Naive thymus-derived CD8-positive, alpha-beta T cell (primary cell): ENCODE measurements at regions not wholly inside any gene's neighbourhood (a gene's known extent, or its start where the extent isn't known, plus 50 kb on each side); places are given as distances from the start of the nearest gene placed in this dataset.
"Not testable (repeated sequence)": the region's sequence is repeated elsewhere in the genome, so short reads cannot be mapped to it uniquely, and the experiment has no call there.

ENCODE experiments used
- ATAC-seq, 2 donors: fragments of 150-1000 bp; cut with Tn5 transposase in 1 of 2; sonication (Bioruptor Pico), chemical (Tn5 transposase) in 1 of 2; 1 replicate in 1 of 2; 2 replicates in 1 of 2; pipeline ENCODE4 v1.10.0; 2021; ENCODE audit warnings: mild to moderate bottlenecking in 2 of 2, moderate library complexity in 2 of 2
- POLR2A ChIA-PET: fragments of 350-600 bp; sonication (Branson Sonifier 250); formaldehyde crosslinking; loops from one replicate; lab custom pipeline; 2021; ENCODE audit warnings: antibody characterized with exemption; lab: Charles Lee
- DNase-seq, 10 donors: peaks; one replicate each; pipeline versions ENCODE4 v3.0.0 to v3.0.0-alpha.2; 2020 to 2022
- H3K27ac Mint-ChIP-seq, 10 donors: one replicate each; pipeline ENCODE4 v1.8.0; 2020 to 2022; ENCODE audit warnings: mild to moderate bottlenecking in 10 of 10, mixed read lengths in 10 of 10, moderate library complexity in 4 of 10, inconsistent platforms in 1 of 10
- H3K27me3 Mint-ChIP-seq, 5 donors: one replicate each; pipeline ENCODE4 v1.8.0; 2021 to 2022; ENCODE audit warnings: mixed read lengths in 5 of 5
- H3K36me3 Mint-ChIP-seq, 3 donors: one replicate each; pipeline ENCODE4 v1.8.0; 2020 to 2022; ENCODE audit warnings: mixed read lengths in 3 of 3, mild to moderate bottlenecking in 2 of 3, inconsistent platforms in 1 of 3
- H3K4me1 Mint-ChIP-seq, 4 donors: one replicate each; pipeline ENCODE4 v1.8.0; 2021 to 2022; ENCODE audit warnings: mixed read lengths in 4 of 4
- H3K4me3 Mint-ChIP-seq, 10 donors: one replicate each; pipeline ENCODE4 v1.8.0; 2020 to 2022; ENCODE audit warnings: mild to moderate bottlenecking in 10 of 10, mixed read lengths in 10 of 10, moderate library complexity in 6 of 10, inconsistent platforms in 1 of 10
- H3K9me3 Mint-ChIP-seq, 9 donors: one replicate each; pipeline ENCODE4 v1.8.0; 2020 to 2022; ENCODE audit warnings: mixed read lengths in 9 of 9, mild to moderate bottlenecking in 3 of 9, inconsistent platforms in 1 of 9, moderate library complexity in 1 of 9

- H3K36me3 Mint-ChIP-seq: no peaks in the 10 kb centered on the region
- ATAC-seq: no peak
- H3K9me3 Mint-ChIP-seq: peaks cover 0 to 6% (median 0%) of the 10 kb centered on the region in 9 donors
- H3K4me1 Mint-ChIP-seq: peaks cover 0 to 2% (median 0%) of the 10 kb centered on the region in 4 donors
- DNase-seq: no peak
- H3K4me3 Mint-ChIP-seq: no peak overlapping the region
- H3K27me3 Mint-ChIP-seq: peaks cover 0 to 4% (median 0%) of the 10 kb centered on the region in 5 donors
- H3K27ac Mint-ChIP-seq: no peak overlapping the region
- POLR2A ChIA-PET: no interaction called here
Measured at GRCh38 chr5:17076272-17076671, 140.2 kb upstream of the MYO10 start.

DNA sequence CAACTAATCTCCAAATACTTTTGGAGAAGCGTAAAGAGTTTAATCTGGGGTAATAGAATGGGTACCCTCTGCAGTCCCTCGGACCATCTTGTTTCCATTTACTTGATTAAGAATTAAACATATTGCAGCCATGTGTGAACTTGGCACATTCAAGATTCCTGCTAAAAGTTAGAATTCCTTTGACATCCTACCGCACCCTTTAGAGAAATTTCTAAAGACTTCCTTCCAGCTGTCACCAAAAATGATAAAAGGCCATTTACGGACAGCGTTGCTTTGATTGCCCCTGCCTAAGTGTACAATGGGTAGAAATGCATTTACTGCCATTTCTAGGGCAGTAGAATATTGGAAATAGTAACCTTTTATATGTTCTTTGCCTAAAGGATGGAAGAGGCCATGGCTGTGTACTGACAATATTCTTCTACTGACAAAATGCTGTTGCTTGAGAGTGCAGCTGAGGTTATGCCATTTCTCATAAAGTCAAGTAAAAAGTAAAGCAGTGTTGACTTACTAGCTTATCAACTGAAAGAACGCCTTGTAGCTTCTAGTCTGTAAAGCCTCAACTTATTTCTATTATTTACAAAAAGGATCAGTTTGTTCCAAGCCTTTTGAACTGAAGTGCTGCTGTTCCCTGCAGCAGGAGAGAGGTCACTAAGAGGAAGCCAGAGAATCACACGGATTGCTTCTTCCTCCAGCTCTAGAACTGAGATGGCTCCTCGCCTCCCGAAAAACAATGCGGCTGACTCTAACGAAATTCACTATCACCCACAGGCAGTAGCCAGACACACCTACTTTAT is 139.8 kb upstream of the BASP1 start:
- H3K36me3 Mint-ChIP-seq: no peaks in the 10 kb centered on the region
- peaks cover 0 to 2% (median 0%) of the 10 kb centered on the region in 4 donors for H3K4me1 Mint-ChIP-seq
- peaks cover 0 to 4% (median 0%) of the 10 kb centered on the region in 5 donors for H3K27me3 Mint-ChIP-seq
- no peak for ATAC-seq
- POLR2A ChIA-PET: no interaction called here
- no peak overlapping the region for H3K4me3 Mint-ChIP-seq
- peaks cover 0 to 6% (median 0%) of the 10 kb centered on the region in 9 donors for H3K9me3 Mint-ChIP-seq
- no peak for DNase-seq
- no peak overlapping the region for H3K27ac Mint-ChIP-seq

DNA sequence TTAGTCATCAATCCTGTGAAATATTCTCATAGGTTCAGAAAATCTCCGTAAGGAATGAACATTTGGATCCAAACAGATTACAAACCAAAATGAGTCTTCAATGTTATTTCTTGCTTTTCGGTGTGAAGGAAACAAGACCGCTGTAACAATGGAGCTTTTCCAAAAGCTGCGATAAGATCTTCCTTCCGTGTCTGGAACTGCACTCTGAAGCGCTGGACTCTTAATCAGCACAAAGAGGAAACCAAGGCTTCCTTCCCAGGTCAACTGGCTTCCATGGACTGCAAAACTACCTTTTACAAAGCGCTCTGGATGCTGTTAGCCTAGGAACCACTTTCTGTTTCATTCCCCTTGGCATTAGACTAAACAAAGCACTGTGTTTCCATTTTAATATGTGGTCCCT is 137.9 kb upstream of the BASP1 start:
- peaks cover 0 to 6% (median 0%) of the 10 kb centered on the region in 5 donors for H3K27me3 Mint-ChIP-seq
- DNase-seq (no peak), ATAC-seq (no peak)
- no peak overlapping the region for H3K4me3 Mint-ChIP-seq
- H3K4me1 Mint-ChIP-seq: peaks cover 0 to 2% (median 0%) of the 10 kb centered on the region in 4 donors
- no peak overlapping the region for H3K27ac Mint-ChIP-seq
- H3K36me3 Mint-ChIP-seq: no peaks in the 10 kb centered on the region
- POLR2A ChIA-PET: no interaction called here
- peaks cover 0 to 4% (median 0%) of the 10 kb centered on the region in 9 donors for H3K9me3 Mint-ChIP-seq

GRCh38 chr5:17080361-17080760 is 137.1 kb upstream of the BASP1 start:
- DNase-seq (no peak), ATAC-seq (no peak)
- H3K9me3 Mint-ChIP-seq: peaks cover 0 to 6% (median 0%) of the 10 kb centered on the region in 9 donors
- H3K27ac Mint-ChIP-seq: no peak overlapping the region
- POLR2A ChIA-PET: no interaction called here
- no peak overlapping the region for H3K4me3 Mint-ChIP-seq
- peaks cover 0 to 6% (median 0%) of the 10 kb centered on the region in 5 donors for H3K27me3 Mint-ChIP-seq
- H3K4me1 Mint-ChIP-seq: peaks cover 0 to 2% (median 0%) of the 10 kb centered on the region in 4 donors
- H3K36me3 Mint-ChIP-seq: no peaks in the 10 kb centered on the region

- no peak for ATAC-seq
- Mint-ChIP-seq H3K9me3 (peaks cover 0 to 6% (median 0%) of the 10 kb centered on the region in 9 donors), H3K36me3 (no peaks in the 10 kb centered on the region), H3K27me3 (peaks cover 0 to 6% (median 0%) of the 10 kb centered on the region in 5 donors), H3K4me3 (no peak overlapping the region), H3K4me1 (peaks cover 0 to 2% (median 0%) of the 10 kb centered on the region in 4 donors), H3K27ac (no peak overlapping the region)
- POLR2A ChIA-PET: interaction anchor here (0.6 kb wide), 1 partner anchor 12 kb away, joined by 3 read pairs; no protein-coding TSS in a partner anchor
- DNase-seq: no peak
Measured at GRCh38 chr5:17081142-17081541, 136.3 kb upstream of the BASP1 start.

DNA sequence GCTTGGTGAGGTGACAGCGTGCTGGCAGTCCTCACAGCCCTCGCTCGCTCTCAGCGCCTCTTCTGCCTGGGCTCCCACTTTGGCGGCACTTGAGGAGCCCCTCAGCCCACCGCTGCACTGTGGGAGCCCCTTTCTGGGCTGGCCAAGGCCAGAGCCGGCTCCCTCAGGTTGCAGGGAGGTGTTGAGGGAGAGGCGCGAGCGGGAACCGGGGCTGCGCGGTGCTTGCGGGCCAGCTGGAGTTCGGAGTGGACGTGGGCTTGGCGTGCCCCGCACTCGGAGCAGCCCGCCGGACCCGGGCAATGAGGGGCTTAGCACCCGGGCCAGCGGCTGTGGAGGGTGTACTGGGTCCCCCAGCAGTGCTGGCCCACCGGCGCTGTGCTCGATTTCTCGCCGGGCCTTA is 134.2 kb upstream of the BASP1 start:
- H3K27ac Mint-ChIP-seq, H3K4me1 Mint-ChIP-seq, H3K9me3 Mint-ChIP-seq, ATAC-seq, H3K4me3 Mint-ChIP-seq, DNase-seq, H3K27me3 Mint-ChIP-seq, H3K36me3 Mint-ChIP-seq: not testable (repeated sequence)
- POLR2A ChIA-PET: interaction anchor here (0.6 kb wide), 1 partner anchor 16 kb away, joined by 4 read pairs; no protein-coding TSS in a partner anchor

- peaks cover 0 to 6% (median 0%) of the 10 kb centered on the region in 9 donors for H3K9me3 Mint-ChIP-seq
- no peak for DNase-seq
- H3K27me3 Mint-ChIP-seq: peaks cover 0 to 6% (median 2%) of the 10 kb centered on the region in 5 donors
- no peak overlapping the region for H3K27ac Mint-ChIP-seq
- POLR2A ChIA-PET: no interaction called here
- no peaks in the 10 kb centered on the region for H3K4me1 Mint-ChIP-seq
- H3K36me3 Mint-ChIP-seq: no peaks in the 10 kb centered on the region
- ATAC-seq: no peak
- H3K4me3 Mint-ChIP-seq: no peak overlapping the region
Measured at GRCh38 chr5:17087035-17087434, 130.4 kb upstream of the BASP1 start.

- peaks cover 0 to 7% (median 4%) of the 10 kb centered on the region in 5 donors for H3K27me3 Mint-ChIP-seq
- DNase-seq: no peak
- no peaks in the 10 kb centered on the region for H3K36me3 Mint-ChIP-seq
- no peaks in the 10 kb centered on the region for H3K4me1 Mint-ChIP-seq
- no peak overlapping the region for H3K4me3 Mint-ChIP-seq
- H3K9me3 Mint-ChIP-seq: peaks cover 0 to 6% (median 0%) of the 10 kb centered on the region in 9 donors
- H3K27ac Mint-ChIP-seq: no peak overlapping the region
- POLR2A ChIA-PET: no interaction called here
- ATAC-seq: no peak
Measured at GRCh38 chr5:17088051-17088450, 129.4 kb upstream of the BASP1 start.

GRCh38 chr5:17089001-17089400 is 128.4 kb upstream of the BASP1 start:
- no peak for DNase-seq
- POLR2A ChIA-PET: no interaction called here
- no peak overlapping the region for H3K4me3 Mint-ChIP-seq

GRCh38 chr5:17089690-17090089 is 127.7 kb upstream of the BASP1 start:
- POLR2A ChIA-PET: no interaction called here
- no peaks in the 10 kb centered on the region for H3K36me3 Mint-ChIP-seq
- peaks cover 0 to 7% (median 4%) of the 10 kb centered on the region in 5 donors for H3K27me3 Mint-ChIP-seq
- no peaks in the 10 kb centered on the region for H3K4me1 Mint-ChIP-seq
- ATAC-seq (no peak), DNase-seq (no peak)
- peaks cover 0 to 3% (median 0%) of the 10 kb centered on the region in 9 donors for H3K9me3 Mint-ChIP-seq
- no peak overlapping the region for H3K4me3 Mint-ChIP-seq
- no peak overlapping the region for H3K27ac Mint-ChIP-seq

More at GRCh38 chr5:17089001-17089400, 128.4 kb upstream of the BASP1 start:
- ATAC-seq: no peak
- H3K36me3 Mint-ChIP-seq: no peaks in the 10 kb centered on the region
- H3K4me1 Mint-ChIP-seq: no peaks in the 10 kb centered on the region
- H3K9me3 Mint-ChIP-seq: peaks cover 0 to 6% (median 0%) of the 10 kb centered on the region in 9 donors
- H3K27me3 Mint-ChIP-seq: peaks cover 0 to 7% (median 4%) of the 10 kb centered on the region in 5 donors
- H3K27ac Mint-ChIP-seq: no peak overlapping the region

DNA sequence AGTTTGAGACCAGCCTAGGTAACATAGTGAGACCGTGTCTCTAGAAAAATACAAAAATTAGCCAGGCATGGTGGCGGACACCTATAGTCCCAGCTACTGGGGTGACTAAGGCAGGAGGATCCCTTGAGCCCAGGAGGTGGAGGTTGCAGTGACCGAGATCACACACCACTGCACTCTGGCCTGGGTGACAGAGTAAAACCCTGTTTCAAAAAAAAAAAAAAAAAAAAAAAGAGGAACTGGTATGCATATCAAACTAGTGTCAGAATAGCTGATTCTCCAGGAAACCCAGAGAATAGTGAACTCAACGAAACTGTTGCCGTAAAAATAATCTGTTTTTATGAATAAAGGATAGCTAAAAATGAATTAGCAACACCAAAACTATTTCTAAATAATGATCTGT is 126.6 kb upstream of the BASP1 start:
- no peaks in the 10 kb centered on the region for H3K36me3 Mint-ChIP-seq
- H3K4me1 Mint-ChIP-seq: no peaks in the 10 kb centered on the region
- POLR2A ChIA-PET: interaction anchor here (0.7 kb wide), 1 partner anchor 271 kb away, joined by 3 read pairs; no protein-coding TSS in a partner anchor
- no peak overlapping the region for H3K4me3 Mint-ChIP-seq
- ATAC-seq (no peak), DNase-seq (no peak)
- H3K9me3 Mint-ChIP-seq: peaks cover 0 to 4% (median 0%) of the 10 kb centered on the region in 9 donors
- H3K27ac Mint-ChIP-seq: no peak overlapping the region
- peaks cover 0 to 14% (median 4%) of the 10 kb centered on the region in 5 donors for H3K27me3 Mint-ChIP-seq

GRCh38 chr5:17094830-17095229 is 122.6 kb upstream of the BASP1 start:
- peaks cover 0 to 7% (median 0%) of the 10 kb centered on the region in 9 donors for H3K9me3 Mint-ChIP-seq
- DNase-seq (no peak), ATAC-seq (no peak)
- peaks cover 0 to 13% (median 4%) of the 10 kb centered on the region in 5 donors for H3K27me3 Mint-ChIP-seq
- H3K36me3 Mint-ChIP-seq: no peaks in the 10 kb centered on the region
- no peak overlapping the region for H3K4me3 Mint-ChIP-seq
- no peak overlapping the region for H3K27ac Mint-ChIP-seq
- no peaks in the 10 kb centered on the region for H3K4me1 Mint-ChIP-seq
- POLR2A ChIA-PET: no interaction called here

- no peak for ATAC-seq
- Mint-ChIP-seq H3K36me3 (no peaks in the 10 kb centered on the region), H3K4me3 (no peak overlapping the region), H3K4me1 (no peaks in the 10 kb centered on the region), H3K27me3 (peaks cover 0 to 10% (median 3%) of the 10 kb centered on the region in 5 donors), H3K27ac (no peak overlapping the region), H3K9me3 (peaks cover 0 to 7% (median 0%) of the 10 kb centered on the region in 9 donors)
- no peak for DNase-seq
- POLR2A ChIA-PET: no interaction called here
Measured at GRCh38 chr5:17096952-17097695, 120.3 kb upstream of the BASP1 start.
